Panc1 (cell line): ENCODE measurements at regions not wholly inside any gene's neighbourhood (a gene's known extent, or its start where the extent isn't known, plus 50 kb on each side); places are given as distances from the start of the nearest gene placed in this dataset.

Source experiments
- ATAC-seq: fragments of 200-7000 bp; cut with Tn5 transposase; 2 replicates; pipeline ENCODE4 v1.9.1; 2020; ENCODE audit warnings: mild to moderate bottlenecking, moderate library complexity
- BruUV-seq: library from RNA; stranded (reverse); fragments of 400-500 nt; replicated peaks from 2 replicates; lab custom pipeline; 2021; lab: Mats Ljungman, UMichigan
- CTCF ChIA-PET: fragments of 300-600 bp; sonication (Branson Sonifier 250); formaldehyde crosslinking; loops from one replicate; lab custom pipeline; 2022; ENCODE audit warnings: antibody characterized with exemption; lab: Charles Lee
- POLR2A ChIA-PET: fragments of 300-600 bp; sonication (Branson Sonifier 250); formaldehyde crosslinking; loops from one replicate; lab custom pipeline; 2022; ENCODE audit warnings: antibody characterized with exemption; lab: Charles Lee
- DNase-seq: peaks from one replicate; pipeline ENCODE4 v3.0.0-alpha.2; 2010; ENCODE audit warnings: low read depth, low spot score
- H3K27ac ChIP-seq: 2 replicates; pipeline ENCODE4 v1.5.1; 2011; ENCODE audit warnings: mild to moderate bottlenecking, low read length, inconsistent platforms
- H3K27me3 ChIP-seq: fragments of 200-500 bp; sonication (Bioruptor generic); 2 replicates; pipeline ENCODE4 v1.6.0; 2014; ENCODE audit warnings: low read length, inconsistent platforms; ENCODE audit not compliant: control insufficient read depth, insufficient read depth
- H3K36me3 ChIP-seq: fragments of 200-500 bp; sonication (Bioruptor generic); 2 replicates; pipeline ENCODE4 v1.5.1; 2014; ENCODE audit warnings: inconsistent platforms, mild to moderate bottlenecking, low read length, moderate library complexity; ENCODE audit not compliant: control insufficient read depth, insufficient read depth
- H3K4me1 ChIP-seq: 2 replicates; pipeline ENCODE4 v1.5.1; 2011; ENCODE audit warnings: inconsistent platforms, mild to moderate bottlenecking, low read length, moderate library complexity; ENCODE audit not compliant: control insufficient read depth, insufficient read depth
- H3K4me3 ChIP-seq, 2 experiments: 2 replicates each; pipeline ENCODE4 v1.5.1; 2011 to 2012; ENCODE audit warnings: low read depth in 2 of 2, low read length in 2 of 2, mild to moderate bottlenecking in 2 of 2, inconsistent platforms in 1 of 2, moderate library complexity in 1 of 2
- H3K9me3 ChIP-seq: fragments of 200-500 bp; sonication (Bioruptor generic); 2 replicates; pipeline ENCODE4 v1.5.1; 2014; ENCODE audit warnings: low read depth, mild to moderate bottlenecking, inconsistent platforms, low read length, moderate library complexity; ENCODE audit not compliant: control insufficient read depth, insufficient read depth
- CTCF ChIP-seq: fragments of 450-650 bp; IDR thresholded peaks from 2 replicates; pipeline ENCODE4 v1.5.1; 2017; ENCODE audit warnings: mild to moderate bottlenecking
- POLR2AphosphoS5 ChIP-seq: IDR thresholded peaks from 2 replicates; pipeline ENCODE4 v1.6.1; 2012; ENCODE audit warnings: mild to moderate bottlenecking, low read depth, low read length, moderate library complexity
- REST ChIP-seq, 2 experiments: IDR thresholded peaks; 2 replicates each; pipeline ENCODE4 v1.6.1; 2011 to 2012; ENCODE audit warnings: low read depth in 2 of 2, control low read depth in 1 of 2, low read length in 1 of 2, mild to moderate bottlenecking in 1 of 2, moderate library complexity in 1 of 2; ENCODE audit not compliant: insufficient read depth in 1 of 2
- SIN3A ChIP-seq: IDR thresholded peaks from 2 replicates; pipeline ENCODE4 v1.6.1; 2012; ENCODE audit warnings: low read depth, mild to moderate bottlenecking, low read length, moderate library complexity, borderline replicate concordance; ENCODE audit not compliant: insufficient read depth
- TCF7L2 ChIP-seq: IDR thresholded peaks from 2 replicates; pipeline ENCODE4 v1.6.1; 2011; ENCODE audit warnings: mild to moderate bottlenecking, low read depth, low read length, inconsistent platforms
- in situ Hi-C: cut with HindIII; loops from 2 replicates; pipeline ENCODE4 v1.10.0; 2016; ENCODE audit warnings: low sequenced_read_pairs, low pct_unique_long_range_greater_than_20kb
- intact Hi-C: fragments of 100-400 bp; cut with micrococcal nuclease; formaldehyde crosslinking; loops from one replicate; pipeline ENCODE4 v1.10.0; 2022; ENCODE audit not compliant: unreplicated experiment

GRCh38 chr6:91879386-91879995 is 1292.6 kb upstream of the MAP3K7 start:
- Histone ChIP-seq H3K9me3 (no peaks in the 10 kb centered on the region; the same call in 1 of the 2 replicates), H3K4me1 (no peaks in the 10 kb centered on the region), H3K27ac (no peak overlapping the region), H3K4me3 (no peak overlapping the region), H3K27me3 (no peaks in the 10 kb centered on the region), H3K36me3 (no peaks in the 10 kb centered on the region)
- ATAC-seq, result no peak
- in situ Hi-C loops, result no loop called here
- ChIA-PET CTCF (no interaction called here), POLR2A (no interaction called here)
- intact Hi-C loops, result no loop called here
- TF ChIP-seq REST (IDR thresholded peaks at IDR 0.05; ENCODE audit: insufficient read depth in 1 of 2, low read depth in 2 of 2, low read length in 1 of 2) (no peak), TCF7L2 (no peak), CTCF (no peak), POLR2AphosphoS5 (no peak), SIN3A (no peak)
- DNase-seq, result no peak
- no TSS peak for BruUV-seq

- ChIA-PET CTCF (no interaction called here), POLR2A (no interaction called here)
- no peaks in the 10 kb centered on the region for H3K4me1 ChIP-seq
- no TSS peak for BruUV-seq
- in situ Hi-C loops (no loop called here), intact Hi-C loops (no loop called here)
- H3K9me3 ChIP-seq, result no peaks in the 10 kb centered on the region; the same call in 1 of the 2 replicates
- no peak for TF ChIP-seq POLR2AphosphoS5
- no peak for TF ChIP-seq CTCF
- no peak for TF ChIP-seq REST (IDR thresholded peaks at IDR 0.05; ENCODE audit: insufficient read depth in 1 of 2, low read depth in 2 of 2, low read length in 1 of 2)
- TF ChIP-seq SIN3A, result no peak
- TF ChIP-seq TCF7L2, result no peak
- no peak overlapping the region for H3K4me3 ChIP-seq
- no peaks in the 10 kb centered on the region for H3K36me3 ChIP-seq
- no peak for DNase-seq
- H3K27me3 ChIP-seq, result no peaks in the 10 kb centered on the region
- ATAC-seq, result no peak
- H3K27ac ChIP-seq, result no peak overlapping the region
Measured at GRCh38 chr6:91877994-91878393, 1291.1 kb upstream of the MAP3K7 start.
